ENCODE measurements at regions not wholly inside any gene's neighbourhood (a gene's known extent, or its start where the extent isn't known, plus 50 kb on each side); places are given as distances from the start of the nearest gene placed in this dataset.

- DNase-seq: no peak
- Histone ChIP-seq H3K36me3 (ENCODE audit: control insufficient read depth, insufficient read depth, low read length) (no peaks in the 10 kb centered on the region), H4K8ac (ENCODE audit: low read depth, low read length) (no peak overlapping the region), H3K4me3 (ENCODE audit: low read length) (no peak overlapping the region), H2BK15ac (replicated peaks; ENCODE audit: low read depth) (no peak overlapping the region), H3K56ac (ENCODE audit: low read length) (peak overlapping the region; percentile 73), H3K4me2 (ENCODE audit: low read length) (no peak overlapping the region), H3K4me1 (ENCODE audit: control insufficient read depth, low read depth, low read length) (peaks cover 2% of the 10 kb centered on the region), H3K4ac (ENCODE audit: low read depth, low read length) (no peak overlapping the region), H2BK5ac (ENCODE audit: low read length) (no peak overlapping the region), H3K79me2 (ENCODE audit: control insufficient read depth, insufficient read depth, low read length) (no peaks in the 10 kb centered on the region), H2AK5ac (ENCODE audit: low read length) (no peak overlapping the region), H3K18ac (ENCODE audit: low read length) (peak overlapping the region; percentile 44), H3K27me3 (ENCODE audit: insufficient read depth, low read length, poor library complexity) (no peaks in the 10 kb centered on the region), H3K79me1 (ENCODE audit: low read length) (no peaks in the 10 kb centered on the region), H3K27ac (ENCODE audit: low read depth, low read length) (no peak overlapping the region), H3K23ac (ENCODE audit: low read length) (no peak overlapping the region), H2BK120ac (ENCODE audit: low read depth, low read length) (no peak overlapping the region), H4K5ac (ENCODE audit: low read length) (no peak overlapping the region), H3K9ac (ENCODE audit: low read length) (peak overlapping the region; percentile 48)
- WGBS (ENCODE audit: extremely low coverage, insufficient coverage, low lambda C conversion rate): no CpG with 5 or more reads among the region's 29 CpGs
Measured at GRCh38 chrX:40267334-40268187, 169.8 kb upstream of the BCOR start.

GRCh38 chrX:40266490-40267333, 169.0 kb upstream of the BCOR start:
- peak overlapping the region; percentile 83 for H3K56ac ChIP-seq (ENCODE audit: low read length)
- H3K27me3 ChIP-seq (ENCODE audit: insufficient read depth, low read length, poor library complexity): no peaks in the 10 kb centered on the region
- H3K9ac ChIP-seq (ENCODE audit: low read length): peak overlapping the region; percentile 48
- H4K8ac ChIP-seq (ENCODE audit: low read depth, low read length): no peak overlapping the region
- no peak overlapping the region for H3K4ac ChIP-seq (ENCODE audit: low read depth, low read length)
- H2BK15ac ChIP-seq (replicated peaks; ENCODE audit: low read depth): no peak overlapping the region
- H3K27ac ChIP-seq (ENCODE audit: low read depth, low read length): no peak overlapping the region
- H3K4me3 ChIP-seq (ENCODE audit: low read length): no peak overlapping the region
- H3K18ac ChIP-seq (ENCODE audit: low read length): peak overlapping the region; percentile 54
- H2BK120ac ChIP-seq (ENCODE audit: low read depth, low read length): no peak overlapping the region
- H3K79me2 ChIP-seq (ENCODE audit: control insufficient read depth, insufficient read depth, low read length): no peaks in the 10 kb centered on the region
- peak; percentile 70 for DNase-seq
- peak overlapping the region; percentile 34 for H3K4me2 ChIP-seq (ENCODE audit: low read length)
- WGBS (ENCODE audit: extremely low coverage, insufficient coverage, low lambda C conversion rate): no CpG with 5 or more reads among the region's 42 CpGs
- no peaks in the 10 kb centered on the region for H3K4me1 ChIP-seq (ENCODE audit: control insufficient read depth, low read depth, low read length)
- no peaks in the 10 kb centered on the region for H3K79me1 ChIP-seq (ENCODE audit: low read length)
- H3K23ac ChIP-seq (ENCODE audit: low read length): no peak overlapping the region
- no peak overlapping the region for H2BK5ac ChIP-seq (ENCODE audit: low read length)
- H4K5ac ChIP-seq (ENCODE audit: low read length): no peak overlapping the region
- H2AK5ac ChIP-seq (ENCODE audit: low read length): no peak overlapping the region
- no peaks in the 10 kb centered on the region for H3K36me3 ChIP-seq (ENCODE audit: control insufficient read depth, insufficient read depth, low read length)

- no peak overlapping the region for H3K18ac ChIP-seq (ENCODE audit: low read length)
- no peak overlapping the region for H3K56ac ChIP-seq (ENCODE audit: low read length)
- no CpG with 5 or more reads among the region's 7 CpGs for WGBS (ENCODE audit: extremely low coverage, insufficient coverage, low lambda C conversion rate)
- no peak for DNase-seq
- H3K79me1 ChIP-seq (ENCODE audit: low read length): no peaks in the 10 kb centered on the region
- H3K79me2 ChIP-seq (ENCODE audit: control insufficient read depth, insufficient read depth, low read length): no peaks in the 10 kb centered on the region
- H3K9ac ChIP-seq (ENCODE audit: low read length): no peak overlapping the region
- no peak overlapping the region for H3K27ac ChIP-seq (ENCODE audit: low read depth, low read length)
- H4K5ac ChIP-seq (ENCODE audit: low read length): no peak overlapping the region
- H2BK120ac ChIP-seq (ENCODE audit: low read depth, low read length): no peak overlapping the region
- no peak overlapping the region for H3K4ac ChIP-seq (ENCODE audit: low read depth, low read length)
- H2BK5ac ChIP-seq (ENCODE audit: low read length): no peak overlapping the region
- no peaks in the 10 kb centered on the region for H3K27me3 ChIP-seq (ENCODE audit: insufficient read depth, low read length, poor library complexity)
- no peak overlapping the region for H2BK15ac ChIP-seq (replicated peaks; ENCODE audit: low read depth)
- no peak overlapping the region for H3K4me3 ChIP-seq (ENCODE audit: low read length)
- H2AK5ac ChIP-seq (ENCODE audit: low read length): no peak overlapping the region
- H3K4me2 ChIP-seq (ENCODE audit: low read length): no peak overlapping the region
- no peak overlapping the region for H3K23ac ChIP-seq (ENCODE audit: low read length)
- H3K4me1 ChIP-seq (ENCODE audit: control insufficient read depth, low read depth, low read length): no peaks in the 10 kb centered on the region
- no peak overlapping the region for H4K8ac ChIP-seq (ENCODE audit: low read depth, low read length)
- no peaks in the 10 kb centered on the region for H3K36me3 ChIP-seq (ENCODE audit: control insufficient read depth, insufficient read depth, low read length)
Measured at GRCh38 chrX:40265936-40266335, 168.2 kb upstream of the BCOR start.

- Histone ChIP-seq H3K79me2 (ENCODE audit: control insufficient read depth, insufficient read depth, low read length) (no peaks in the 10 kb centered on the region), H3K18ac (ENCODE audit: low read length) (no peak overlapping the region), H2BK120ac (ENCODE audit: low read depth, low read length) (no peak overlapping the region), H3K56ac (ENCODE audit: low read length) (no peak overlapping the region), H3K9ac (ENCODE audit: low read length) (no peak overlapping the region), H3K36me3 (ENCODE audit: control insufficient read depth, insufficient read depth, low read length) (no peaks in the 10 kb centered on the region), H2BK15ac (replicated peaks; ENCODE audit: low read depth) (no peak overlapping the region), H4K8ac (ENCODE audit: low read depth, low read length) (no peak overlapping the region), H3K4me2 (ENCODE audit: low read length) (no peak overlapping the region), H3K4ac (ENCODE audit: low read depth, low read length) (no peak overlapping the region), H4K5ac (ENCODE audit: low read length) (no peak overlapping the region), H3K4me3 (ENCODE audit: low read length) (no peak overlapping the region), H3K79me1 (ENCODE audit: low read length) (no peaks in the 10 kb centered on the region), H2BK5ac (ENCODE audit: low read length) (no peak overlapping the region), H3K27ac (ENCODE audit: low read depth, low read length) (no peak overlapping the region), H2AK5ac (ENCODE audit: low read length) (no peak overlapping the region), H3K27me3 (ENCODE audit: insufficient read depth, low read length, poor library complexity) (no peaks in the 10 kb centered on the region), H3K4me1 (ENCODE audit: control insufficient read depth, low read depth, low read length) (no peaks in the 10 kb centered on the region), H3K23ac (ENCODE audit: low read length) (no peak overlapping the region)
- no CpG with 5 or more reads among the region's 8 CpGs for WGBS (ENCODE audit: extremely low coverage, insufficient coverage, low lambda C conversion rate)
- no peak for DNase-seq
Measured at GRCh38 chrX:40263014-40263560, 165.3 kb upstream of the BCOR start.

- peak overlapping the region; percentile 25 for H3K56ac ChIP-seq (ENCODE audit: low read length)
- no peak overlapping the region for H2AK5ac ChIP-seq (ENCODE audit: low read length)
- no peak overlapping the region for H3K23ac ChIP-seq (ENCODE audit: low read length)
- no peaks in the 10 kb centered on the region for H3K79me2 ChIP-seq (ENCODE audit: control insufficient read depth, insufficient read depth, low read length)
- no peaks in the 10 kb centered on the region for H3K79me1 ChIP-seq (ENCODE audit: low read length)
- H2BK5ac ChIP-seq (ENCODE audit: low read length): no peak overlapping the region
- WGBS (ENCODE audit: extremely low coverage, insufficient coverage, low lambda C conversion rate): no CpG with 5 or more reads among the region's 13 CpGs
- H2BK120ac ChIP-seq (ENCODE audit: low read depth, low read length): no peak overlapping the region
- no peak overlapping the region for H3K4me3 ChIP-seq (ENCODE audit: low read length)
- H3K4ac ChIP-seq (ENCODE audit: low read depth, low read length): no peak overlapping the region
- no peak overlapping the region for H4K5ac ChIP-seq (ENCODE audit: low read length)
- no peak overlapping the region for H3K27ac ChIP-seq (ENCODE audit: low read depth, low read length)
- no peaks in the 10 kb centered on the region for H3K4me1 ChIP-seq (ENCODE audit: control insufficient read depth, low read depth, low read length)
- H3K27me3 ChIP-seq (ENCODE audit: insufficient read depth, low read length, poor library complexity): no peaks in the 10 kb centered on the region
- H3K9ac ChIP-seq (ENCODE audit: low read length): no peak overlapping the region
- no peak overlapping the region for H2BK15ac ChIP-seq (replicated peaks; ENCODE audit: low read depth)
- H4K8ac ChIP-seq (ENCODE audit: low read depth, low read length): no peak overlapping the region
- no peak overlapping the region for H3K4me2 ChIP-seq (ENCODE audit: low read length)
- no peaks in the 10 kb centered on the region for H3K36me3 ChIP-seq (ENCODE audit: control insufficient read depth, insufficient read depth, low read length)
- H3K18ac ChIP-seq (ENCODE audit: low read length): no peak overlapping the region
- peak; percentile 51 for DNase-seq
Measured at GRCh38 chrX:40262157-40263013, 164.6 kb upstream of the BCOR start.
